Neural progenitor cell (in vitro differentiated cells): ENCODE measurements at regions not wholly inside any gene's neighbourhood (a gene's known extent, or its start where the extent isn't known, plus 50 kb on each side); places are given as distances from the start of the nearest gene placed in this dataset.

ENCODE experiments used
- DNase-seq: peaks from one replicate; pipeline ENCODE4 v3.0.0-alpha.2; 2016; ENCODE audit warnings: low spot score
- H2AFZ ChIP-seq: fragments of 200-600 bp; sonication (generic); replicated peaks from 2 replicates; pipeline ENCODE4 v1.6.1; 2016; ENCODE audit warnings: antibody characterized with exemption
- H3F3A ChIP-seq: fragments of 200-600 bp; sonication (generic); 2 replicates; pipeline ENCODE4 v1.6.1; 2016; ENCODE audit warnings: antibody characterized with exemption, low read depth
- H3K27ac ChIP-seq: fragments of 200-600 bp; sonication (generic); 2 replicates; pipeline ENCODE4 v1.5.1; 2016; ENCODE audit warnings: mild to moderate bottlenecking
- H3K27me3 ChIP-seq: fragments of 200-600 bp; sonication (generic); 2 replicates; pipeline ENCODE4 v1.6.1; 2016; ENCODE audit warnings: mild to moderate bottlenecking, moderate library complexity
- H3K36me3 ChIP-seq: fragments of 200-600 bp; sonication (generic); 2 replicates; pipeline ENCODE4 v1.5.1; 2016
- H3K4me1 ChIP-seq: fragments of 200-600 bp; sonication (generic); 2 replicates; pipeline ENCODE4 v1.6.1; 2016; ENCODE audit warnings: mixed run types
- H3K4me2 ChIP-seq: fragments of 200-600 bp; sonication (generic); 2 replicates; pipeline ENCODE4 v1.6.1; 2016
- H3K4me3 ChIP-seq: fragments of 200-600 bp; sonication (generic); 2 replicates; pipeline ENCODE4 v1.5.1; 2016
- H3K79me2 ChIP-seq: fragments of 200-600 bp; sonication (generic); 2 replicates; pipeline ENCODE4 v1.6.1; 2016; ENCODE audit warnings: low read depth
- H3K9ac ChIP-seq: fragments of 200-600 bp; sonication (generic); 2 replicates; pipeline ENCODE4 v1.6.1; 2016
- H3K9me3 ChIP-seq: fragments of 200-600 bp; sonication (generic); 2 replicates; pipeline ENCODE4 v1.5.1; 2016; ENCODE audit warnings: low read depth
- H4K20me1 ChIP-seq: fragments of 200-600 bp; sonication (generic); 2 replicates; pipeline ENCODE4 v1.6.1; 2016; ENCODE audit warnings: low read depth
- H3K27ac Mint-ChIP-seq: 3 replicates; pipeline ENCODE4 v1.8.0; 2021; ENCODE audit warnings: mixed read lengths
- H3K27me3 Mint-ChIP-seq: 2 replicates; pipeline ENCODE4 v1.8.0; 2022; ENCODE audit warnings: low read depth, mild to moderate bottlenecking, inconsistent platforms, moderate library complexity, mixed read lengths; ENCODE audit not compliant: insufficient read depth
- H3K36me3 Mint-ChIP-seq: 3 replicates; pipeline ENCODE4 v1.8.0; 2021; ENCODE audit warnings: mixed read lengths
- H3K4me1 Mint-ChIP-seq: 3 replicates; pipeline ENCODE4 v1.8.0; 2021; ENCODE audit warnings: mixed read lengths
- H3K4me3 Mint-ChIP-seq: 3 replicates; pipeline ENCODE4 v1.8.0; 2021; ENCODE audit warnings: mild to moderate bottlenecking, moderate library complexity, mixed read lengths
- H3K9me3 Mint-ChIP-seq: 3 replicates; pipeline ENCODE4 v1.8.0; 2020; ENCODE audit warnings: mixed read lengths
- CTCF ChIP-seq: fragments of 200-600 bp; sonication (generic); IDR thresholded peaks from 2 replicates; pipeline ENCODE4 v1.5.1; 2017; ENCODE audit warnings: antibody characterized with exemption, mild to moderate bottlenecking
- EZH2 ChIP-seq: fragments of 200-600 bp; sonication (generic); IDR thresholded peaks from 2 replicates; pipeline ENCODE4 v1.6.1; 2017; ENCODE audit warnings: antibody characterized with exemption, mild to moderate bottlenecking, moderate library complexity
- EZH2phosphoT487 ChIP-seq: fragments of 200-600 bp; sonication (generic); IDR thresholded peaks from 2 replicates; pipeline ENCODE4 v1.6.1; 2017; ENCODE audit warnings: antibody characterized with exemption

- Mint-ChIP-seq H3K4me1 (no peaks in the 10 kb centered on the region), H3K4me3 (no peak overlapping the region), H3K27me3 (no peaks in the 10 kb centered on the region), H3K27ac (no peak overlapping the region), H3K9me3 (no peaks in the 10 kb centered on the region), H3K36me3 (no peaks in the 10 kb centered on the region)
- Histone ChIP-seq H4K20me1 (no peaks in the 10 kb centered on the region), H3K9me3 (no peaks in the 10 kb centered on the region), H3K36me3 (no peaks in the 10 kb centered on the region), H3K79me2 (no peaks in the 10 kb centered on the region), H3K27ac (no peak overlapping the region), H2AFZ (no peak overlapping the region), H3K27me3 (no peaks in the 10 kb centered on the region), H3K4me3 (no peak overlapping the region), H3F3A (no peaks in the 10 kb centered on the region), H3K4me2 (no peak overlapping the region), H3K9ac (no peak overlapping the region), H3K4me1 (no peaks in the 10 kb centered on the region)
- DNase-seq: no peak
- TF ChIP-seq CTCF (no peak), EZH2phosphoT487 (no peak)
Observed at GRCh38 chr6:100084316-100084990, 90.4 kb upstream of the MCHR2 start.

DNA sequence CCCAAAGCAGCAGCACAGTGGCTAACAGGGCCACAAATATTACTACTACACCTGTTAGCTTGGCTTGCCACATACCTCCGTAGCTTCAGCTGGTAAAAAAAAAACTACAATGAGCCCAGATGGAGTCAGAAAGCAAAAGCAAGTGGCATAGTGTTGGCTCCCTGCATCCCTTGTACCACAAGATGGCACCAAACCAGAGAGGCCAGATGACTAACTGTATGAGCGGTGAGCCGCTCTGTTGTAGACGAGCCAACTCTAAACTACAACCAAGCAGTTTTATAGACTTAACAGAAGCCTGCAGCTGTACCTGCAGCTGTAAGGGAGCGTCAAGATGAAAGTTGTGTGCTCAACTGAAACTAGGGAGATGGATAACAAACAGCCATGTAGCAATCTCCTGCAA lies 84.5 kb upstream of the MCHR2 start:
- no peak overlapping the region for H3K27ac Mint-ChIP-seq
- no peak overlapping the region for H3K4me3 Mint-ChIP-seq
- peak; percentile 69 for DNase-seq
- TF ChIP-seq CTCF (peak; percentile 70), EZH2 (no peak)
- Histone ChIP-seq H3K79me2 (no peaks in the 10 kb centered on the region), H3K4me1 (no peaks in the 10 kb centered on the region), H3F3A (no peaks in the 10 kb centered on the region), H4K20me1 (no peaks in the 10 kb centered on the region), H3K27me3 (peaks cover 4% of the 10 kb centered on the region), H3K4me3 (no peak overlapping the region), H3K9ac (no peak overlapping the region), H3K4me2 (no peak overlapping the region), H3K36me3 (no peaks in the 10 kb centered on the region), H2AFZ (peak overlapping the region; percentile 70), H3K9me3 (no peaks in the 10 kb centered on the region), H3K27ac (no peak overlapping the region)
- no peaks in the 10 kb centered on the region for H3K27me3 Mint-ChIP-seq
- H3K4me1 Mint-ChIP-seq: no peaks in the 10 kb centered on the region
- no peaks in the 10 kb centered on the region for H3K9me3 Mint-ChIP-seq
- no peaks in the 10 kb centered on the region for H3K36me3 Mint-ChIP-seq

DNA sequence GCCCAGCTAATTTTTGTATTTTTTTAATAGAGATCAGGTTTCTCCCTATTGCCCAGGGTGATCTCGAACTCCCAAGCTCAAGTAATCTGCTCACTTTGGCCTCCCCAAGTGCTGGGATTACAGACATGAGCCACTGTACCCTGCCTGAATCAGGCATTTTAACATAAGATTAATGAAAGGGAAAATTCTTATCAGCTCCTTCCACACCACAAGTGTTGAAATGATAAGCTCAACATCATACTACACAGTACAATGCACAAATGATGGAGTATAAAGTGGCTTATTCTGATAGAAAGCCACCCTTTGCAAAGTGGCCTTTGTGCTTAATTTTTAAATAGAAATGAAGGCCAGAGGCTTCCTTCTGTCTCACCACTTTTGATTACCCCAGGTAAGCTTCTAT lies 71.3 kb upstream of the MCHR2 start:
- TF ChIP-seq CTCF (no peak), EZH2phosphoT487 (no peak)
- no peak overlapping the region for H3K4me3 Mint-ChIP-seq

More for the DNA sequence above, 71.3 kb upstream of the MCHR2 start:
- Histone ChIP-seq H3F3A (no peaks in the 10 kb centered on the region), H3K36me3 (no peaks in the 10 kb centered on the region), H3K4me3 (no peak overlapping the region), H3K79me2 (no peaks in the 10 kb centered on the region), H2AFZ (no peak overlapping the region), H3K27ac (no peak overlapping the region), H4K20me1 (no peaks in the 10 kb centered on the region), H3K4me1 (no peaks in the 10 kb centered on the region), H3K4me2 (no peak overlapping the region), H3K27me3 (no peaks in the 10 kb centered on the region), H3K9me3 (no peaks in the 10 kb centered on the region), H3K9ac (no peak overlapping the region)
- Mint-ChIP-seq H3K27ac (no peak overlapping the region), H3K9me3 (peaks cover 12% of the 10 kb centered on the region), H3K4me1 (peaks cover 14% of the 10 kb centered on the region), H3K27me3 (no peaks in the 10 kb centered on the region), H3K36me3 (no peaks in the 10 kb centered on the region)
- no peak for DNase-seq
